ENCODE measurements at regions not wholly inside any gene's neighbourhood (a gene's known extent, or its start where the extent isn't known, plus 50 kb on each side); places are given as distances from the start of the nearest gene placed in this dataset.

DNA sequence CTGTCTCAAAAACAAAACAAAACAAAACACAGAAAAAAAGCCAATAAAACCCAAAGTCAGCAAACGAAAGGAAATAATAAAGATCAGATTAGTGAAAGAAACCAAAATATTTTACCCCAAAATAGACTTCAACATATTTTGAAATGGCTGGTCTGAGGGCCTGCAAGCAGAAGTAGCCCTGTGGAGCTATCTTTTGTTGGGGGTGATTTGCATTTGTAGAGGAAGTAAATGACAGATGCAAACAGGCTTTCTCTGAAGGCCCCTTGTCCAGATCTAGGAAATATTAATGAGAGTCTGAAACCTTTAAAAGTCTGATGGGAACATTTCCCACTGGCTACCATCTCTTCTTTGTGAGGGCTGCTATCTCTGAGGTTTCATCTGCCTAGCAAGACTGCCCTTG is 74.0 kb downstream of the GCNT4 start:
- no peaks in the 10 kb centered on the region for H3K27me3 ChIP-seq
- no peak overlapping the region for H3K27ac ChIP-seq
- WGBS, 5 donors = 71 to 89% (median 83%) methylated on average over 1 of the region's 1 CpG
- no peaks in the 10 kb centered on the region for H3K9me3 ChIP-seq
- no peaks in the 10 kb centered on the region for H3K36me3 ChIP-seq
- intact Hi-C loops (cut with DNase I; ENCODE audit: low total_unique reads) = no loop called here
- no peak overlapping the region for H3K4me3 ChIP-seq
- no peak for DNase-seq
- TF ChIP-seq EP300 (IDR thresholded peaks at IDR 0.05) (no peak), POLR2AphosphoS5 (IDR thresholded peaks at IDR 0.05) (no peak)
- TF ChIP-seq, protein P1, sequence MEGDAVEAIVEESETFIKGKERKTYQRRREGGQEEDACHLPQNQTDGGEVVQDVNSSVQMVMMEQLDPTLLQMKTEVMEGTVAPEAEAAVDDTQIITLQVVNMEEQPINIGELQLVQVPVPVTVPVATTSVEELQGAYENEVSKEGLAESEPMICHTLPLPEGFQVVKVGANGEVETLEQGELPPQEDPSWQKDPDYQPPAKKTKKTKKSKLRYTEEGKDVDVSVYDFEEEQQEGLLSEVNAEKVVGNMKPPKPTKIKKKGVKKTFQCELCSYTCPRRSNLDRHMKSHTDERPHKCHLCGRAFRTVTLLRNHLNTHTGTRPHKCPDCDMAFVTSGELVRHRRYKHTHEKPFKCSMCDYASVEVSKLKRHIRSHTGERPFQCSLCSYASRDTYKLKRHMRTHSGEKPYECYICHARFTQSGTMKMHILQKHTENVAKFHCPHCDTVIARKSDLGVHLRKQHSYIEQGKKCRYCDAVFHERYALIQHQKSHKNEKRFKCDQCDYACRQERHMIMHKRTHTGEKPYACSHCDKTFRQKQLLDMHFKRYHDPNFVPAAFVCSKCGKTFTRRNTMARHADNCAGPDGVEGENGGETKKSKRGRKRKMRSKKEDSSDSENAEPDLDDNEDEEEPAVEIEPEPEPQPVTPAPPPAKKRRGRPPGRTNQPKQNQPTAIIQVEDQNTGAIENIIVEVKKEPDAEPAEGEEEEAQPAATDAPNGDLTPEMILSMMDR (IDR thresholded peaks at IDR 0.05) = no peak
- H3K4me1 ChIP-seq = peaks cover 0 to 10% (median 8%) of the 10 kb centered on the region in 4 donors

DNA sequence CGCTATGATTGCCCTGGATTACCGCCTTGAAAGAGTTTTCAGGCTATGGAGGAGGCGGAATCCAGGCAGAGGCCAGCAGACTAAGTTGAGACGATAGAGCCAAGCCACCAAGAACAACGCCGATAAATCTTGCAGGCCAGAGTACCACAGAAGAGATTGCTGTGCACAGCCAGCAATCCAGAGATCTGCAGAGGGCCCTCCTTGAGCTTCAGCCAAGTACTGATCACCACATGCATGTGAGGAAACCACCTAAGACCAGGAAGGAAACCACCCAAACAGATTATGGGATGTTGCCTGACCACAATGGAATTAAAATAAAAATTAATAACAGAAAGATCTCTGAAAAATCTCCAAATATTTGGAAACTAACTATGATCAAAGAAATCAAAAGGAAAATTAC is 74.9 kb downstream of the GCNT4 start:
- H3K4me1 ChIP-seq = peaks cover 0 to 15% (median 8%) of the 10 kb centered on the region in 4 donors
- no peaks in the 10 kb centered on the region for H3K27me3 ChIP-seq
- intact Hi-C loops (cut with DNase I; ENCODE audit: low total_unique reads) = no loop called here
- H3K9me3 ChIP-seq = no peaks in the 10 kb centered on the region
- TF ChIP-seq, protein P1 (IDR thresholded peaks at IDR 0.05) = no peak
- no peak for TF ChIP-seq EP300 (IDR thresholded peaks at IDR 0.05)
- no peak for TF ChIP-seq POLR2AphosphoS5 (IDR thresholded peaks at IDR 0.05)
- TF ChIP-seq POLR2A (IDR thresholded peaks at IDR 0.05) = no peak
- DNase-seq = no peak
- no peak overlapping the region for H3K4me3 ChIP-seq
- no peak overlapping the region for H3K27ac ChIP-seq
- H3K36me3 ChIP-seq = no peaks in the 10 kb centered on the region
- 84 to 93% (median 88%) methylated on average over 6 of the region's 6 CpGs for WGBS, 5 donors

DNA sequence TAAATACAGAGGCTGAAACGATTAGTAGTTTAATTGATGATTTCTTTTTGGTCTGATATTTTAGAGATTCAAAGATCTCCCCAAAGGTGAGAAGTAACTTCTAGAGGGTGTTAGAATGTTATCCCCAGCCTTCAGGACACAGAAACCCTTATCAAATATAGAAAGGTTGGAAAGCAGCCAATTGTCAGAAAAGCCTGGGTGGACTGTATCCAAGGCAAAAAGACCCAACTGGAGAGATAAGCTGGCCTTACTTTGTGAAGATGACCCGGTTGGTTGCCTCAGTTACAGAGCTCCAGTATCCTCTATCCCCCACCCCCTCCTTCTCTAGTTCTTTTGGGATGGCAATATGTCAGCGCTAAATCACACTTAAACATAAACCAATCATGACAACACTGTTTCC is 75.7 kb downstream of the GCNT4 start:
- intact Hi-C loops (cut with DNase I; ENCODE audit: low total_unique reads) = no loop called here
- peaks cover 0 to 15% (median 8%) of the 10 kb centered on the region in 4 donors for H3K4me1 ChIP-seq
- H3K36me3 ChIP-seq = no peaks in the 10 kb centered on the region
- no peak overlapping the region for H3K27ac ChIP-seq
- DNase-seq = peak in 1 of 2 donors; percentile 24
- peaks cover 0 to 3% (median 0%) of the 10 kb centered on the region in 4 donors for H3K9me3 ChIP-seq
- H3K27me3 ChIP-seq = no peaks in the 10 kb centered on the region
- TF ChIP-seq POLR2AphosphoS5 (IDR thresholded peaks at IDR 0.05) = no peak
- no peak for TF ChIP-seq EP300 (IDR thresholded peaks at IDR 0.05)
- TF ChIP-seq, protein P1 (IDR thresholded peaks at IDR 0.05) = no peak
- no peak for TF ChIP-seq POLR2A (IDR thresholded peaks at IDR 0.05)
- WGBS, 5 donors = 32 to 59% (median 50%) methylated on average over 3 of the region's 3 CpGs
- no peak overlapping the region for H3K4me3 ChIP-seq

DNA sequence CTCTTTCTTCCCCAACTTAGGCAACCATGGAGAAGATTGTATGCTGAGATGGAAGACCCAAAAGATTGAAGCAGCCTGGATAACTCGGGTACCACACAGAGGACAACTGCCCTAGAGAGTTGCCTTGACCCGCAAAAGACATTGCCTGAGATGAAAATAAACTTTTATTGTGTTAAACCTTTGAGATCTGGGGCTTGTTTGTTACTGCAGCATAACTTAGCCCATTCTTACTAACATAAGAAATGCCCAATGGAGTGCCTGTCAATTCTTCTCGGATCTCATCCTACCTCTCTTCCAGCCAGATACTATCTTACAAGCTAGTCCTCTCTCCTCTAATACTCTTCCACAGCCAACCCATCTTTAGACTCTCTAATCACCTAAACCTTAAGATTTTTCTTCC is 76.8 kb downstream of the GCNT4 start:
- 86 to 99% (median 94%) methylated on average over 3 of the region's 3 CpGs for WGBS, 5 donors
- Histone ChIP-seq H3K36me3 (no peaks in the 10 kb centered on the region), H3K9me3 (peaks cover 0 to 3% (median 0%) of the 10 kb centered on the region in 4 donors), H3K4me3 (no peak overlapping the region), H3K27me3 (no peaks in the 10 kb centered on the region), H3K27ac (no peak overlapping the region), H3K4me1 (peaks cover 7 to 19% (median 8%) of the 10 kb centered on the region in 4 donors)
- intact Hi-C loops (cut with DNase I; ENCODE audit: low total_unique reads) = no loop called here
- TF ChIP-seq POLR2AphosphoS5 (IDR thresholded peaks at IDR 0.05) (no peak), POLR2A (IDR thresholded peaks at IDR 0.05) (no peak), EP300 (IDR thresholded peaks at IDR 0.05) (no peak)
- TF ChIP-seq, protein P1 (IDR thresholded peaks at IDR 0.05) = no peak
- DNase-seq = no peak

Data from stomach (tissue), 8 donors.